DMS 273 treated with DMSO at 0.1 percent for 48 hours (cell line): ENCODE measurements at regions not wholly inside any gene's neighbourhood (a gene's known extent, or its start where the extent isn't known, plus 50 kb on each side); places are given as distances from the start of the nearest gene placed in this dataset.

Source experiments
- DNase-seq: peaks from one replicate; lab custom pipeline; 2025; lab: John Stamatoyannopoulos, UW

DNA sequence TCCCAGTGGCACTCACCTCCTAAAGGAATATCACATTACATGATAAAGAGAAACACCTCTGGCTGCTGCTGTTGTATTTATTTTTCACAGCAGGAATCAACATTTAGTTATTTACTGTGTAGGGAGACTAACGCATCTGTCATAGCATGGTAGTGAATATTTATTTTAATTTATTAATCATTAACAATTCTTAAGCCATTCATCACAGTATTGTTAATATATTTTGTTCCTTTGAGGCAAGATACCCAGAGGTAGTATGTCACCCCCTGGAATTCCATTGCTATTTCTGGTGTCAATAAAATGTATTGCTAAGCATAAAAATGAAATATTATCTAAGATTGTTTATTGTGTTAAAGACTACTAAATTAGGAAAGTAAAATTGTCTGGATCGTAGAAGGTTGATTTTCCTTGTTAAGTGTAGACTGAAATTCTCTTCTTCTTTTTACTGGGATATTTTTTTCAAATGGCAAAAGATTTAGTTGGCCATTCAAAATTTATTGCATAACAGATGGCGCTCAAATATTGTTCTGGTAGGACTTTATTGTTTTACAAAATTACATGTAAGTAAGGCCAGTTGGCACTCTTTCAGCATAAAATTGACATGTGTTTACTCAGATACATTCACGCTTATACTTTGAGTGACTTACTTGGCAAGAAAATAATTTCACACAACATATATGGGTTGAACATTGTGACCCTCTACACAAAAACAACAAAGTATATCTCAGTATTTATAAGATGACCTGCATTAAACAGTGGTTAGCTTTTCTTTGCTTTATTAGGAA is 1358.7 kb upstream of the SORCS1 start:
- DNase-seq, result no peak

GRCh38 chr10:108521827-108522492 is 1357.5 kb upstream of the SORCS1 start:
- no peak for DNase-seq

DNA sequence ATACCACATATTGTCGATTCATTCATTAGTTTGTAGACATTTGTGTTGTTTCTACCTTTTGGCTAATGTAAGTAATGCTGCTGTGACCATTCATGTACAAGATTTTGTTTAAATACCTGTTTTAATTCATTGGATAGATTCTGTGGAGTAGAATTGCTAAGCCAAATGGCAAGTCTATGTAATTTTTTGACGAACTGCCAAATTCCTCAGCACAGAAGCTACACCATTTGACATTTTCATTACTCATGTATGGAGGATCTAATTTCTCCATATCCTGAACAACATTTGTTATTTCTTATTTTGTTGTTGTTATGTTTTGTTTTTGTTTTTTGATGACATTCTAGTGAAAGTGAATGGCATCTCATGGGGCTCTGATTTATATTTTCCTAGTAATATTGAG is 1351.3 kb upstream of the SORCS1 start:
- DNase-seq, result no peak

GRCh38 chr10:108500396-108500795 is 1335.9 kb upstream of the SORCS1 start:
- DNase-seq, result no peak

GRCh38 chr10:108496106-108496505 is 1331.6 kb upstream of the SORCS1 start:
- no peak for DNase-seq

GRCh38 chr10:108490944-108491343 is 1326.4 kb upstream of the SORCS1 start:
- no peak for DNase-seq

- DNase-seq, result no peak
Measured at GRCh38 chr10:108471420-108471819, 1306.9 kb upstream of the SORCS1 start.

GRCh38 chr10:108469940-108470339 is 1305.4 kb upstream of the SORCS1 start:
- DNase-seq, result no peak

GRCh38 chr10:108465871-108466641 is 1301.5 kb upstream of the SORCS1 start:
- DNase-seq, result no peak

GRCh38 chr10:108462005-108462404 is 1297.5 kb upstream of the SORCS1 start:
- no peak for DNase-seq

DNA sequence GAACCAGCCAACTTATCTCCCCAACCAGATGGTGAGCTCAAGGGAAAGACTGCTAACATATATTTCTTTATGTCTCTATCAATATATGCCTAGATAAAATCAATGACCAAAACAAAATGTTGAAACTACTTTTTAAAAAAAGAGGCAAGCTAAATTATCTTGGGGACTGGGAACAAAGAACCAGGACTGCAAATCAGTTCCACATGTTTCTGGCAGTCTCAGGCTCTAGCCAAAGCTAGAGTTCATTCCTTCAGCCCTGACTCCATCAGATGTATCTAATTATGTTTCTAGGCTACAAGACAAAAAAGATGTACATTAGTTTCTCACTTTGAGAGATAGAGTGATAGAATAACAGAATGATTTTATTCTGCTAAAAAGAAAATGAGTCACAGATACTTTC is 1290.3 kb upstream of the SORCS1 start:
- no peak for DNase-seq

DNA sequence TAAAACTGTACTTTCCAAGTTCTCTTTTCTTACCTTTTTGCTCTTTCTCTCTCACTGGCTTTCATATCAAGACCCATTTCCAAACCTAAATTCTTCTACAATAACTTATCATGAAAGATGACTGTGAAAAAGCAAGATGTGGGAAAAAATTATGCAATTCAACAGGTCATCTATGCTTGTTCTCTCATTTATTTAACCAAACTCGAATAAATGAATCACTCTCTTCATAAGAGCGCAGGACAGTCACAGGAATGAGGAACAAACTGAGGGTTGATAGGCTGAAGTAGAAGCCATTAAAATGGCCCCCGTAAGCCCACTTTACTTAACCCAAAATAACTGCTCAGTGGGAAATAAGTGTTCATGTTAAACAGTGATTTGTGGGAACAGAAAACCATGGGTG is 1289.7 kb upstream of the SORCS1 start:
- no peak for DNase-seq

GRCh38 chr10:108453166-108453565 is 1288.7 kb upstream of the SORCS1 start:
- DNase-seq, result no peak

GRCh38 chr10:108452533-108452932 is 1288.0 kb upstream of the SORCS1 start:
- no peak for DNase-seq

GRCh38 chr10:108450280-108450679 is 1285.8 kb upstream of the SORCS1 start:
- no peak for DNase-seq

- DNase-seq, result no peak
Measured at GRCh38 chr10:108445746-108446145, 1281.2 kb upstream of the SORCS1 start.

DNA sequence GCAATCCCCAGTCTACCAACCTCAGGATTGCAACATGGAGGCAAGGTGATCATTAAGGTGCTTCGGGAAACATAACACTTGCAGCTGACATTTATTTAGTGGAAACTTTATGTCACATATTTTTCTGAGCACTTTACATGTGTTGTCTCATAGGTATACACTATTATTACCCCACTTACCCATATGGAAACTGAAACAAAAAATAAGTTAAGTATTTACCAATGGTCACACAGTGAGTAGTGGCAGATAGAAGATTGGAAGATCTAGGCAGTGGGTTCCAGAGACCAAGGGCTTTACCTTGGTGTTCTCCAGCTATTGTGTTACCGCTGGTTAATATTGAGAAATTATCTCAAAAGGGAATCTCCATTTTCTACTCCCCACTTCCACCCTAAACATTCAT is 1279.1 kb upstream of the SORCS1 start:
- no peak for DNase-seq

- no peak for DNase-seq
Measured at GRCh38 chr10:108439397-108439796, 1274.9 kb upstream of the SORCS1 start.

- no peak for DNase-seq
Measured at GRCh38 chr10:108436096-108436495, 1271.6 kb upstream of the SORCS1 start.

DNA sequence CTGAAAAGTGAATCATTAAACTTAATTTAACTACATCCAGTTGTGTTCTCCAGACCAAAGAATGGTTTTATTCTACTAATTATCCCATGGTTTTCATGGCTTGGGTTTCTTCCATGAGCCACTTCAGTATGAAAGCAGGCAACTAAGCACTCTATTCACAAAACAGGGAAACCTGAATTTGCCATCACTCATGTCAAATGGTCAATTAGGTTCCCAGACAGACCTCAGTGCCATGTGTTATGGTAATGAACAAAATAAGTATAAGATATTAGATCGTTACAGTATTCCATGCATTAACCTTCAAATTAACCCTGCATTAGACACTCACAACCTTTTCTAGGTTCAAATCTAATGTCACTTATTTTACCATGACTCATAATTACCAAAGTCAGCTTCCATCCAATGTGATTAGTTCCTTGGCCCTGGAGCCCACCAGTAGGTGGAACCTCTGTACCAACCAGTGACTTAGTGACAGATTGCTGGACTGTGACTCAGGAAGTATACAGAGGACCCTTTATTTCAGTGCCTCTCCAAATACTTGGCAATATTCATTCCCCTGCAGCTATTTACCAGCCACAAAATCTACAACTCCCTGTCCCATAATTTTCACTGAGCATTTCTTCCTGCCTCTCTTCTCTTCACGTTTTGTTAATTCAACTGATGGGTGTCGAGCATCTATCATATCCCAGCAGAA is 1270.2 kb upstream of the SORCS1 start:
- DNase-seq, result no peak

- DNase-seq, result no peak
Measured at GRCh38 chr10:108427146-108427545, 1262.6 kb upstream of the SORCS1 start.

GRCh38 chr10:108425283-108425964 is 1260.9 kb upstream of the SORCS1 start:
- DNase-seq, result no peak
